Natural killer cell (primary cell): ENCODE measurements at regions not wholly inside any gene's neighbourhood (a gene's known extent, or its start where the extent isn't known, plus 50 kb on each side); places are given as distances from the start of the nearest gene placed in this dataset.

ENCODE experiments used
- ATAC-seq, 3 donors: fragments of 150-1000 bp in 2 of 3; fragments of 200-7000 bp in 1 of 3; cut with Tn5 transposase; 1 replicate in 1 of 3; 2 replicates in 2 of 3; pipeline ENCODE4 v1.10.0; 2021; ENCODE audit warnings: mild to moderate bottlenecking in 2 of 3, moderate library complexity in 2 of 3
- DNase-seq, 2 donors: peaks; one replicate each; pipeline versions ENCODE4 v3.0.0 to v3.0.0-alpha.2; 2013 to 2021; ENCODE audit warnings: mixed read lengths in 1 of 2
- H3K27ac ChIP-seq: one replicate; pipeline ENCODE4 v1.5.1; 2013; ENCODE audit warnings: mild to moderate bottlenecking, low read length
- H3K27me3 ChIP-seq: one replicate; pipeline ENCODE4 v1.6.1; 2013; ENCODE audit warnings: low read length; ENCODE audit not compliant: control insufficient read depth, insufficient read depth
- H3K36me3 ChIP-seq: one replicate; pipeline ENCODE4 v1.6.1; 2013; ENCODE audit warnings: low read length; ENCODE audit not compliant: control insufficient read depth, insufficient read depth
- H3K4me1 ChIP-seq: one replicate; pipeline ENCODE4 v1.6.1; 2013; ENCODE audit warnings: low read length; ENCODE audit not compliant: control insufficient read depth, insufficient read depth
- H3K4me3 ChIP-seq: one replicate; pipeline ENCODE4 v1.5.1; 2013; ENCODE audit warnings: low read length
- H3K9me3 ChIP-seq: one replicate; pipeline ENCODE4 v1.6.1; 2013; ENCODE audit warnings: low read length; ENCODE audit not compliant: control insufficient read depth, insufficient read depth
- H3K27ac Mint-ChIP-seq, 2 donors: one replicate each; pipeline ENCODE4 v1.8.0; 2022; ENCODE audit warnings: mild to moderate bottlenecking in 2 of 2, mixed read lengths in 2 of 2, moderate library complexity in 1 of 2
- H3K27me3 Mint-ChIP-seq, 2 donors: one replicate each; pipeline ENCODE4 v1.8.0; 2022; ENCODE audit warnings: low read depth in 2 of 2, mixed read lengths in 2 of 2
- H3K36me3 Mint-ChIP-seq: one replicate; pipeline ENCODE4 v1.8.0; 2022; ENCODE audit warnings: mixed read lengths
- H3K4me1 Mint-ChIP-seq, 2 donors: one replicate each; pipeline ENCODE4 v1.8.0; 2022; ENCODE audit warnings: mixed read lengths in 2 of 2
- H3K4me3 Mint-ChIP-seq: one replicate; pipeline ENCODE4 v1.8.0; 2022; ENCODE audit warnings: mild to moderate bottlenecking, moderate library complexity, mixed read lengths
- H3K9me3 Mint-ChIP-seq, 2 donors: one replicate each; pipeline ENCODE4 v1.8.0; 2022; ENCODE audit warnings: mixed read lengths in 2 of 2
- WGBS: methylation state at CpG from one replicate; pipeline ENCODE4 v1.1.7; 2013; ENCODE audit warnings: missing lambda C conversion rate; ENCODE audit not compliant: insufficient coverage; 5-methylcytosine and 5-hydroxymethylcytosine counted together
- intact Hi-C: fragments of 100-400 bp; cut with micrococcal nuclease; formaldehyde crosslinking; loops from one replicate; pipeline ENCODE4 v1.14.2; 2022
- TF ChIP-seq, protein P1 (sequence below): fragments of 200-600 bp; IDR thresholded peaks from one replicate; pipeline ENCODE4 v1.8.0; 2022; ENCODE audit warnings: antibody characterized with exemption

DNA sequence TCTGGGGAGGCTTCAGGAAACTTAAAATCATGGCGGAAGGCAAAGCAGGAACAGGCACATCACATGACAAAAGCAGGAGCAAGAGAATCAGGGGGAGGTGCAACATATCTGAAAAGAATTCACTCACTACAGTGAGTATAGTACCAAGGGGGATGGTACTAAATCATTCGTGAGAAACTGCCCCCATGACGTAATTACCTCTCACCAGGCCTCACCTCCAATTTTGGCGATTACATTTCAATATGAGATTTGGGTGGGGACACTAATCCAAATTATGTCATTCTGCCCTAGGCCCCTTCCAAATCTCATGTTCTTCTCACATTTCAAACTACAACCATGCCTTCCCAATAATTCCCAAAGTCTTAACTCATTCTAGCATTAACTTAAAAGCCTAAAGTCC lies 740.8 kb upstream of the SOX11 start:
- Histone ChIP-seq H3K27me3 (no peaks in the 10 kb centered on the region), H3K9me3 (peaks cover 6% of the 10 kb centered on the region), H3K4me1 (no peaks in the 10 kb centered on the region), H3K36me3 (no peaks in the 10 kb centered on the region), H3K4me3 (no peak overlapping the region), H3K27ac (no peak overlapping the region)
- DNase-seq = no peak
- WGBS = 84% methylated on average over 4 of the region's 4 CpGs
- intact Hi-C loops = no loop called here
- ATAC-seq = no peak
- no peak overlapping the region for H3K4me3 Mint-ChIP-seq
- TF ChIP-seq, protein P1, sequence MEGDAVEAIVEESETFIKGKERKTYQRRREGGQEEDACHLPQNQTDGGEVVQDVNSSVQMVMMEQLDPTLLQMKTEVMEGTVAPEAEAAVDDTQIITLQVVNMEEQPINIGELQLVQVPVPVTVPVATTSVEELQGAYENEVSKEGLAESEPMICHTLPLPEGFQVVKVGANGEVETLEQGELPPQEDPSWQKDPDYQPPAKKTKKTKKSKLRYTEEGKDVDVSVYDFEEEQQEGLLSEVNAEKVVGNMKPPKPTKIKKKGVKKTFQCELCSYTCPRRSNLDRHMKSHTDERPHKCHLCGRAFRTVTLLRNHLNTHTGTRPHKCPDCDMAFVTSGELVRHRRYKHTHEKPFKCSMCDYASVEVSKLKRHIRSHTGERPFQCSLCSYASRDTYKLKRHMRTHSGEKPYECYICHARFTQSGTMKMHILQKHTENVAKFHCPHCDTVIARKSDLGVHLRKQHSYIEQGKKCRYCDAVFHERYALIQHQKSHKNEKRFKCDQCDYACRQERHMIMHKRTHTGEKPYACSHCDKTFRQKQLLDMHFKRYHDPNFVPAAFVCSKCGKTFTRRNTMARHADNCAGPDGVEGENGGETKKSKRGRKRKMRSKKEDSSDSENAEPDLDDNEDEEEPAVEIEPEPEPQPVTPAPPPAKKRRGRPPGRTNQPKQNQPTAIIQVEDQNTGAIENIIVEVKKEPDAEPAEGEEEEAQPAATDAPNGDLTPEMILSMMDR = no peak
- H3K9me3 Mint-ChIP-seq = peaks cover 15 to 24% of the 10 kb centered on the region in 2 donors
- H3K27me3 Mint-ChIP-seq = no peaks in the 10 kb centered on the region
- H3K27ac Mint-ChIP-seq = no peak overlapping the region
- no peaks in the 10 kb centered on the region for H3K36me3 Mint-ChIP-seq
- H3K4me1 Mint-ChIP-seq = no peaks in the 10 kb centered on the region

DNA sequence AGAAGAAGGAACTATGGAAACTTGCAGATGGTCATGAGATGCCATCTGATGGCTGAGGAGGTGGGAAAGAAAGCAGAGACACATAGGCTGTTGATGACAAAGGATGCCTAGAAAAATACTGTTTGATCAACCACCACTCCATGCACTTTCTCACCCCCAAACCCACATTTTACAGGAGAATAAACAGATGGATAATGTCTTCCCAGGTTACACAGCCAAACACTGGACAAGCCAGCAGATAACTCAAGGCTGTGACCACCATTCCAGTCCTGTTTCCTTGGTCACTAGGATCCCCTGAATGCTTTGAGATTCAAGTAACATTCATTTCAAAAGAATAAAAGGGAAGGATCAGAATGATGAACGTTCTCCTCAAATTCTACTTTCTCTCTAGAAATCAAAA lies 733.0 kb upstream of the SOX11 start:
- ATAC-seq (no peak), DNase-seq (no peak)
- Histone ChIP-seq H3K9me3 (no peaks in the 10 kb centered on the region), H3K36me3 (no peaks in the 10 kb centered on the region), H3K4me3 (no peak overlapping the region), H3K27me3 (no peaks in the 10 kb centered on the region), H3K4me1 (no peaks in the 10 kb centered on the region), H3K27ac (no peak overlapping the region)
- no peaks in the 10 kb centered on the region for H3K27me3 Mint-ChIP-seq
- H3K27ac Mint-ChIP-seq = no peak overlapping the region
- no peak overlapping the region for H3K4me3 Mint-ChIP-seq
- WGBS = no CpG with 5 or more reads among the region's 1 CpG
- no peaks in the 10 kb centered on the region for H3K36me3 Mint-ChIP-seq
- intact Hi-C loops = no loop called here
- TF ChIP-seq, protein P1 = no peak
- peaks cover 7% of the 10 kb centered on the region in 2 donors for H3K9me3 Mint-ChIP-seq
- H3K4me1 Mint-ChIP-seq = no peaks in the 10 kb centered on the region

DNA sequence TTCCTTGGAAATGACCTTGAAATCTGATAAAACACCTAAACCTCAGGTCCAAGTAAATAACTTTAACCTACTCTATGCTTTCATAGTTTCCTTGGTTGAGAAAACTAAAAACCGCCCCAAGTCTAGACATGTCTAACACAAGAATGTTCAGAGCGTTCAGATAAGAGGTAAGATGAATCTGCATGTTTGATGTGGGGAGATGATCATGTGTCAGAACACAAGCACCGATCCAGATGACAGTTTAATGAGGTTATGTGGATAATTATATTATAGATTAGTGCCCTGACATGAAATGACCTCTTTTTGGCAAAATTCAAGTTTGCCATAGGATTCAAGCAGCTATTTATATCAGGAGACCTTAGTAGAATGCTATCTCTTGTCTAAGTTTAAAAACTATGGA lies 729.8 kb upstream of the SOX11 start:
- H3K36me3 ChIP-seq = no peaks in the 10 kb centered on the region

DNA sequence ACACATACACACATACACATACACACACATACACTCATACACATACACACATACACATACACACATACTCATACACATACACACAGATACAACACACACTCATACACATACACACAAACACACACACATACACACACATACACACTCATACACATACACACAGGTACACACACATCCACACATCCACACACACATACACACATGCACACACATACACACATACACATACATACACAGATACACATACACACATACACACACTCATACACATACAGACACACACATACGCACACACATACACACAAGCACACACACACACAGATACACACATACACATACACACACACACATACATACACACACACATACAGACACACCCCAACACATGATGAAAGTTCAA lies 729.1 kb upstream of the SOX11 start:
- Mint-ChIP-seq H3K27me3 (no peaks in the 10 kb centered on the region), H3K4me1 (no peaks in the 10 kb centered on the region), H3K36me3 (no peaks in the 10 kb centered on the region), H3K4me3 (no peak overlapping the region), H3K27ac (no peak overlapping the region), H3K9me3 (peaks cover 9 to 10% of the 10 kb centered on the region in 2 donors)
- ATAC-seq (peak in 1 of 3 donors; percentile 41), DNase-seq (no peak)
- no peaks in the 10 kb centered on the region for H3K36me3 ChIP-seq
- no peaks in the 10 kb centered on the region for H3K9me3 ChIP-seq
- no peak overlapping the region for H3K4me3 ChIP-seq
- intact Hi-C loops = no loop called here
- no peaks in the 10 kb centered on the region for H3K27me3 ChIP-seq
- TF ChIP-seq, protein P1 = no peak
- no peak overlapping the region for H3K27ac ChIP-seq
- 92% methylated on average over 1 of the region's 1 CpG for WGBS
- H3K4me1 ChIP-seq = no peaks in the 10 kb centered on the region

More for the DNA sequence above, 729.8 kb upstream of the SOX11 start:
- Mint-ChIP-seq H3K36me3 (no peaks in the 10 kb centered on the region), H3K27ac (no peak overlapping the region), H3K4me1 (no peaks in the 10 kb centered on the region), H3K27me3 (no peaks in the 10 kb centered on the region), H3K9me3 (peaks cover 8 to 9% of the 10 kb centered on the region in 2 donors), H3K4me3 (no peak overlapping the region)
- ATAC-seq = no peak
- H3K4me1 ChIP-seq = no peaks in the 10 kb centered on the region
- WGBS = 84% methylated on average over 2 of the region's 3 CpGs
- H3K4me3 ChIP-seq = no peak overlapping the region
- DNase-seq = no peak
- intact Hi-C loops = no loop called here
- H3K27me3 ChIP-seq = no peaks in the 10 kb centered on the region
- TF ChIP-seq, protein P1 = no peak
- H3K27ac ChIP-seq = no peak overlapping the region
- no peaks in the 10 kb centered on the region for H3K9me3 ChIP-seq
